Stimulated activated CD4-positive, alpha-beta T cell treated with anti-CD3 and anti-CD28 coated beads, Interleukin-2, amount 100 ng/mL, for 48 hours (primary cell): ENCODE measurements at regions not wholly inside any gene's neighbourhood (a gene's known extent, or its start where the extent isn't known, plus 50 kb on each side); places are given as distances from the start of the nearest gene placed in this dataset.

Experiments used
- DNase-seq, 2 donors: peaks; one replicate each; pipeline ENCODE4 v3.0.0-alpha.2; 2020

DNA sequence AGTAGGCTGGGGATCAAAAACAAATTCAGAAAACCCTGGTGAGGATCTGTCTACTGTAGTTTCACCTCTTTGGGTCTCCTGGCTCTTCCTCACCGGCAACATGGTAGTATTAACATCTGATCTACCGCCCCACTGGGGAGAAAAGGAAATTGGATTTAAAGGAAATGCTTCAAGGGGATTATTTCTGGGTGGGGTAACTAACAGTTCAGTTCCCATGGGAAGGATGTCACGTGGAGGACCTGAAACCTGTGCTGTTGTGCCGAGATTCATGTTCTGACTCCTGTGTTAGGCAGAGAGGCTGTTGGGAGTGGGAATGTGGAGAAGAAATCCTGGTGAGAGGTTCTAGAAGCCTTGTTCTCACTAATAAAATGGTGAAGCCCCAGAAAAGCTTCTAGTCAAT lies 254.4 kb downstream of the BCOR start:
- no peak for DNase-seq

DNA sequence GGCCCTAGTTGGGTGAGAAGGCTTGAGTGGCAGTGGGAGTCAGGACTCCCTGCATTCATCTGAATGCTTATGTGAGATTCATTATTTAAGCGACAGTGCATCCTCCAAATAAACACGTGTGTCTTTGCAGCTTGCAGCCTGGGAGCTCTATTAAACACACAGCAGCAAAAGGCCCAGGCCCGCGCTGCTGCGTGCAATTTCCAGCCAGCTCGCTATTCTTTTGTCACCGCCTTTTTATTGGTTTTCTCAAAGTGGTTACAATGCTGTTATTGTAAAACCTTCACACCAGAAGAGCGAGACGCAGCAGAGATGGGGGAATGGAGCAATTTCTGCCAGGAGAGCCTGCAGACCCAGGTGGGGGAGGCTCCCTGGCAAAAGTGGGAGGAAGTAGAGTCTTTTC lies 252.5 kb downstream of the BCOR start:
- no peak for DNase-seq

DNA sequence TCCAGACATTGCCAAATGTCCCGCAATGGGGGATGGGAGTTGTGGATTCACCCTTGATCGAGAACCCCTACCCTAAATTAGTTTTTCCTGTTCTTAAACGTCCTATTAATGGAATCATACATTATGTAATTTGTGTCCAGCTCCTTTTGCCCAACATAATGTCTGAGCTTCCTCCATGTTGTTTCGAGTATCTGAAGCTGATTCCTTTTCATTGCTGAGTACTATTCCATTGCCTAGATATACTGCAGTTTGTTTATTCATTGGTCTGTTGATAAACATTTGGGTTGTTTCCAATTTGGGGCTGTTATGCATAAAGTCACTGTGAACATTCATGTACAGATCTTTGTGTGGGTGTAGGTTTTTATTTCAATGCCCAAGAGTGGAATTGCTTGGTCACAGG lies 251.3 kb downstream of the BCOR start:
- no peak for DNase-seq

DNA sequence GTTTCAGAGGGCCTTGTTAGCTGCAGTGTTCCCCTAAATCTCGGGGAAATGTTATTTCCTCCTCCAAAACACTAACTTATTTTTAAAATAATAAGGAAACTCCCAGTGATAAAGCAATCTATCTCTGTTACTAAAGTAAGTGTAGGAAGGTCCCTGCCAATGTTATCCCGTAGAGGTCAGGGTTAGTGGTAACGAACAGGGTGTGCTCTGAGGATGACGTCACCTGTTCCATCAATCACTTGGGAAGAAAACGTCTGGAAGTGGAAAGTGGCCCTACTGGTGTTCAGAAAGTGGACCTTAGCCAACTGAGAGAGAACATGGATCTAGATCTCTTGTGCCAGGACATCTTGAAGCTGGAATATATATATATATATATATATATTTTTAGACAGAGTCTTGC lies 249.5 kb downstream of the BCOR start:
- DNase-seq, result no peak

DNA sequence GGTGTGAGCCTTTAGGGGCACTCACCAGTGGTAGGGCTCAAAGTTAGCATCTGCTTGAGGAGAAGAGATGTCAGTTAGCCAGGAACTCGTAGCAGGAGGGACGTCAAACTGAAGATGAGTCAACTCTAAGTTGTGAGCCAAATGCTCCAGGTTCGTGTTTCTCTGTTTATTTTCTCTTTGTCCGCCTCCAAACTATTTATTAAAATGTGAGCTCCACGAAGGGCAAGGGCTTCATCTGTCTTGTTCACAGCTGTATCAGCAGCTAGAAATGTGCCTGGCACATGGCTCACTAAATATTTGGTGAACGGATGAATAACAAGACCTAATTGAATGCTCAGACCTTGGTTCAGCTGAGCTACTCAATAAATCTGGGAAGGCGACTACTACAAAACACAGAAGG lies 248.9 kb downstream of the BCOR start:
- DNase-seq, result no peak

DNA sequence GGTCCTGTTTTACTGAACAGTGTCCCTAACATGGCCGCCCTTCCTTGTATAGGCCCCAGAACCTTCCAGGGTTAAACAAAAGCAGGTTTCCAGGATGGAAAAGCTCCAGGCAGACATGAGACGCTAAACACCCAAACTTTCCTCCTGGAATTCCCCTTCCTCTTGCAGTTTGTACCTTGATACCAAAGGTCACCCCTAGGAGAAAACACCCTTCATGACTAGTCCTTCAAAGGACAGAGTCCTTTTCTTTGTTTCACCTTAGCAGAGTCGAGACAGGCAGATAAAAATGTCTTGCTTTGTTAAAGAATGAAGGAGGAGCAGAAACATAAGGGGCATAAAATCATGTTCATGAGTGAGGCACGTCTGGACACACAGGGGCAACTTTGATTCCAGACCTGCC lies 247.5 kb downstream of the BCOR start:
- no peak for DNase-seq

DNA sequence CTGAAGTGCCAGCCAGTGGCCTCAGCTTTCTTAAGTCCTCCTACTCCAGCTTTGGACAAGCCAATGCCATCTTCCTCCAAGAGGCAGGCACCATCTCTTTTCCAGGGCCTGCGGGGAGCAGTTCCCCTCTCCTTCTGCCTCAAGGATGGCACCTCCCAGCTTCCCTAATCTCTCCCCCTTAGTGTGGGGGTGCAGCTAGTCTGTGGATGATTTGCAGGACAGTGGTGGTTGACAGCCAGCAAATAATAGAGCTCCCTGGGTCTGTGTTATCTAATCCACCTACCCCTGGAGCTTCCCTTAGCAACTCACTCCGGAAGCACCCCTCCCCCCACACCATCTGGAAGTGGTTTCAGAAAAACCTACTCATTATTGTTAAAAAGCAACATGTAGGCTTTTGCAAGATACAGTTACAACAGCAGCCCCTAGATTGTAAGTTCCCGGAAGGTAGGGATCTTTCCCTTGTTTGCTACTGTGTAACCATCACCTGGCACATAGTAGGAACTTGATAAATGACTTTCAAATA lies 247.1 kb downstream of the BCOR start:
- no peak for DNase-seq

DNA sequence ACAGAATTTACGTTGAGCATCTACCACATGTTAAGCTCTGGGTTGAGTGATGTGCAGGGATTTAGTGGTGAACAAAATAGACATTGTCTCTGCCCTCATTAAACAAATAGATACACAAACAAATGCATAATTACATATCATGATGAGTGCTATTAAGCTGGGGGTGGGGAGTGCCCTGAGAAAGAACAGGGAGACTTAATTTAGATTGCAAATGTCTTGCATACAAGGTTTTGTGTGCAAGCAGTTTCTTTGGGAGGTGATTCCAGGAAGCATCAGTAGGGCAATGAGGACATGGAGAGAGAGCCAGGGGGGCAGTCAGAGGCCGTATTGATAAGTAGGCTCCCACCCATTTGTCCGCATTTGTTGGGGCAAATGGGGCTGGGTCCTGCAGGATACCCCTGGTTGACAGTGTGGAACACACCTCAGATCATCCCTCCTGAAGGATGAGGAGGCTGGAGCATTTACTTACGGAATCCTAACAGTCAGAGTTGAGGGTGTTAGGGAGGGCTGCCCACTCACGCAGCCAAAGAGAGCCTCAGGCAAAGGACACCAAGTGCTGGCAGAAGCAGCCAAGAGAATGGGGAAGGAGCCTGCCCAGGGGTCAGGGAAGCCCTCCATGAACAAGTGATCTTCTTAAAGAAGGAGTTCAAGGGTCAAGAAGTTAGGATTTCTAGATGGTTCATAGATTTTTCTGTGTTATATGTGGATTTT lies 245.9 kb downstream of the BCOR start:
- no peak for DNase-seq

DNA sequence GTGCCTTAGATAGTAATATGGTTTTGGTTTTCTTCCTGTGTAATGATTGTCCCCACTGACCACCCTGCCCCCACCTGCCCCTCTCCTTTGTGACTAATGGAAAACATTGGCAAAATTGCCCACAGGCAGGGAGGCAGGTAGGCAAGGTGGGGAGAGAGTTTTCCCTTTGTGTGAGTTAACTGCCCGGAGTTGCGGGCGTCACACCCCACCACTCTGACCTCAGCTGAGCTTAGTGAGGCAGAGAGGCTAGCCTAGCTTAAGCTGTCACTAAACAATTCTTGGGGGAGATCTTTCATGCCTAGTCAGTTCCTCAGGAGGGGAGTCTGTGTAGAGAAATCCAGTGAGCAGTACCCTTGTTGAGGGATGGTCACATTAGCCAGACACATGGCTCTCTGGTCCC lies 245.3 kb downstream of the BCOR start:
- DNase-seq, result no peak

DNA sequence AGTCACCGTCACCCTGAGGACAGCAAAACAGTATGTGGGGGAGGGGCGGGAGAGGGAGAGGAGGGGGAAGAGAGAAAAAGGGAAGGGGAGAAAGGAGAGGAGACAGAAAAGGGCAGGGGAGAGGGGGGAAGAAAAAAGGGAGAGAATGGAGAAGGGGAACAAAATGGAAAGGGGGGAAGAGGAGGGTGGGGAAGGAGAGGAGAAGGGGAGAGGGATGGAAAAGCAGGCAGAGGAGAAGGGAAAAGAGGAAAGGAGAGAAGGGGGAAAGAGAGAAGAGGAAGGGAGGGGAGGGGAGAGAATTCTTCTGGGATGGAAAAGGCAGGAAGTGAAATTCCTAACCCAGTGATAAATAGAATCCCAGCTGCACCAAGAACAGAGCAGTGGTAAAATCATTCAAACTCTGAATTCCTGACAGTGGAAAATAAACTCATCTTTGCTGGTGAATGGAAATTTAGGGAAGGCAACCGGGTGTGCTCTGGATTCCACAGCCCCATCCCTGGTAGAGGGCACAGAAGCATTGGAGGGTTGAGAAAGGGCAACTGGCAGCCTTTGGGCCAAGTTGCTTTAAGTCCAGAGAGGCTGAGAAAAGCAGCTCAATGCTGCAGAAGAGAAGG lies 244.2 kb downstream of the BCOR start:
- no peak for DNase-seq

DNA sequence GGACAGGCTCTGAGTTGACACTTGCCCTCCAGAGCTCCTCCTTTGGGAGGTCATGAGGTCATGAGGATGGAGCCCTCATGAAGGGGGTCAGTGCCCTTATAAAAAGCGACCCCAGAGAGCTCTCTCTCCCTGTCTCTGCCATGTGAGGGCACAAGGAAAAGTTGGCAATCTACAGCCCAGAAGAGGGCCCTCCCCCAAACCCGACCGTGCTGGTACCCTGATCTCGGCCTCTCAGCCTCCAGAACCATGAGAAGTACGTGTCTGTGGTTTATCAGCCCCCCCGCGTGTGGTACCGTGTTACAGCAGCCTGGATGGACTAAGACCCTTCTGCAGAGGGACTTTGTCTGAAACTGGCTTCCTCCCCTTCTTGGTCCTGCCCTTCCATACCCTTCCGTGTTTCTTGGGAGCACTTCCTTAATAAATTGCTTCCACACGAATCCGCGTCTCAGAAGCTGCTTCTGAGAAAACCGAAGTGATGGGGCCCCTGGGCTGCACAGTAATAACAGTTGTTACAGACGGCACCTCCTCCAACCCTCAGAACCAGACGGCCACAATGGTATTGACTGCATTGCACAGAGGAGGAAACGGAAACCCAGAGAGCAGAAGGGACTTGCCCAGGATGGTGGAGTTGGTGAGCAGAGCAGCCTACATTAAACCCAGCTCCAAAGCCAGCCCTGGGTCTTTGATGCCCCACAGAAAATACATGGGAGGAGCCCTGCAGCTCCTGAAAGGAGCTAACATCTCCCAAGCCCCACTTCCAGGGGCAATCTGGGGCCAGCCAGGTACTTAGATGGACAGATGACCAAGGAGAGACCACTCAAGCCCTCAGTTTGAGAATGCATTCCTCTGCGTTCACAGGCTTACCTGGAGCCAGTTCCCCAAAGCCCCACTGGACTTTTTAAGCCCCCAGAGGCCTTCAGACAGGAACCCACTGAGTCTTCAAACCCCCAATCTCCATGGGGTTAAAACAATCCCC lies 242.7 kb downstream of the BCOR start:
- DNase-seq, result peak; percentile 54 to 61

DNA sequence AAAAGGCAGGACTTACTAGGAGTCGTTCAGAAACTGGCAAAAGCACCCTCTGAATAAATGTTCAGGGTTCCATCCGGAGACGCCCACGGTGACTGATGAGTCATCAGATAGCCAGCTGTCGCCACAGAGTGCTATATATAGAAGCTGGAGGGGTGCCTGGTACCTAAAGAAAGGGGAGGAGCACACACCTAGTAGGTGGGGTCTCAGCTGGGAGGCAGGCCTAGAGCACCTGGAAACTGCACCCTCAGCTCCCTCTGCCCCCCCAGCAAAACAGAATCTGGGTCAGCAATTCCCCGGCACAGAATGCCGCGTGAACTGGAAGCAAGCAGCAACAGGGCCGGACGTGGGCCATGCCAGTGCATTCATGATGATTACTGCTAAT lies 242.0 kb downstream of the BCOR start:
- DNase-seq, result peak; percentile 63 to 71

DNA sequence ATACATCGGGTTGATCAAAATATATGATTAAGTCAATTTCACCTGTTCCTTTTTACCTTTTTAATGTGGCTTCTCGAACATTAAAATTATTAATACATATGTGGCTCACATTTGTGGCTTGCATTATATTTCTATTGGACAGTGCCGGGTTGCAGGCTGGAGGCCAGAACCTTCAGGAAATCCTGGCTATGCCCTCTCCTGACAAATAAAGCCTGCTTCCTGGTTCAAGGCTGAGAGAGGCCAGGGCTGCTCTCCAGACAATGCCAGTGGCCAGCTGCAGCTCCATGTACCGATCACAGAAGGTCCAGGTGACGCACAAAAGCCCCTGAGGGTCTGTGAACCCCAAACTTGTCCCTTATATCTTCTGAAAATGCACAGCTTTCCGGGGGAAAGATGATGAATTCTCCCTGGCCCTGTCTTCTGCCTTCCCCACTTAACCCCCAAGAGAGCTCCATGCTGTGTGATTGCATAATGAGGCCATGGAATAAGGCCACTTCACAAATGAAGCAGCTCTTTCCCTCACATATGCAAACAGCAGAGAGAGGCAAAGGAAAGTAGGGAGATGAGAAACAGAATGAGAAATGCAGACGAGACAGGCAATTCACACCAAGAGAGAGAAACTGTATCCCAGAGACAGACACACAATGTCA lies 241.2 kb downstream of the BCOR start:
- no peak for DNase-seq

DNA sequence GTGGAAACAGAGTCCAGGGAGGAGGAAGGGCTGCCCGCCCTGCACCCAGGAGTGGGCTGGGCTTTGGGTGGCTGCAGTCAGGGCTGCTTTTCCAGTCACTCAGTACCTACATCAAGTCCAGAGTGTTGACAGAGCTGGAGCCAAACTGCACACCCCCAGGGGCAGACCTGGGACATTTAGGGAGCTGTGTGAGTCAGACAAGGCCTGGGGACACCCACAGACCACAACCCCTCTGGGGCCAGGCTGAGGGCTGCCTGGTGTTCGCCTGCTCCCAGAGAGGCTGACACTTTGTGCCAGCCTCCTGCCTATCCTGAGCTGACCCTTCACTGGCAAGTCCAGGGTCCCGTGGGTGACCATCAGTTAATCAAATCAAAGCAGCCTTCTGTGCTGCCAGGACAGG lies 240.0 kb downstream of the BCOR start:
- DNase-seq, result peak in 1 of 2 donors; percentile 26

DNA sequence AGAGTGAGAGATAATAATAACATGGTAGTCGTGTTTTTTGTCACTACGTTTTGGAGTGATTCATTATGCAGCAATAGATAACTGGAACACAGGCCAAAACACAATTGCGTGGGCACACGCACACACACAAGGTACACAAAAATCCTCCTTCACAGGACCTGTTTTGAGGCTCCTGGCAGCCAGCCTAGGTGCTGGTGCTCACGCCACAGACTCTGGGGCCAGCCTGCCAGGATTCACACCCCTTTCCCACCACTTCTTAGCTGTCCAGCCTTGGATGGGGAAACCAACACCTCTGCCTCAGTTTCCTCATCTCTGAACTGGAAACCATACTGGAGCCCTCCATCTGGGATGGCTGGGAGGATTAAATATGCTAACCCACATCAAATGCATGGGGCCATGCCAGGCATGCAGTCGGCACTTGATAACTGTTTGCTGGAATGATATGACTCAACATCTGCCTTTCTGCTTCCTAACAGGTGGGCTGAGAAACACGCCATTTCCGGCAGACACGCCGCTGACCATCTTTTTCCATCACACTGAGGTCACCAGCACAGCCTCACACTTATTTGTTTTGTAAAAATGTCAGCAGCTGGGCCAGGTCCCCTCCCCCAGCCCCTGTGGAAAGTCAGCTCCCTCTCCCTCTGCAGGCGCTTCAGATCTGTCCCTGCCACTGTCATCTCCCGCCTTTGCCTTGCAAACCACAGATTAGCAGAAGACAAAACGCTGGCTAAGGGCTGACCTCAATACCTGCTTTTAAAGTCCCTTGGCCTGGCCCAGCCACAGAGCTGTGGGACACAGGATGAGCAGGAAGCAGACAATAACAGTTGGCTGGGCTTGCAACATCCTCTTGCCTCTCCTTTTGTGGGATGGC lies 237.5 kb downstream of the BCOR start:
- DNase-seq, result peak; percentile 63 to 71

DNA sequence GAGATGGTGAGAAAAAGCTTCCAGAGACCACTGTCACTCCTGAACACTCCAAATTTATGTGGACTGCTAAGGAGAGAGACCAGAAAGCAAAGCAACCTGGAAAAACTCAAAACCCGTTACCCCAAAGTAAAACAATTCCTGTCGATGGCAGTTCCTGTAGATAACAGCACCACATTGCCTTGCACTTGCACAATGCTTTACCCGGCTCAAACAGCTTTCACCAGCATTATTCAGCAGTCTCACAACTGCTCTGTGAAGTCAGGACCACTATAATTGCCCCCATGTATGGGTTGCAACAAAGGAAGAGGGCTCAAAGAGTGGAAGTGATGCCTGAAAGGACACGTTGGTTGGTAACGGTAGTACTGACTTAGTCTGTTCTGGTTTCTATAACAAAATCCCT lies 234.8 kb downstream of the BCOR start:
- DNase-seq, result no peak

DNA sequence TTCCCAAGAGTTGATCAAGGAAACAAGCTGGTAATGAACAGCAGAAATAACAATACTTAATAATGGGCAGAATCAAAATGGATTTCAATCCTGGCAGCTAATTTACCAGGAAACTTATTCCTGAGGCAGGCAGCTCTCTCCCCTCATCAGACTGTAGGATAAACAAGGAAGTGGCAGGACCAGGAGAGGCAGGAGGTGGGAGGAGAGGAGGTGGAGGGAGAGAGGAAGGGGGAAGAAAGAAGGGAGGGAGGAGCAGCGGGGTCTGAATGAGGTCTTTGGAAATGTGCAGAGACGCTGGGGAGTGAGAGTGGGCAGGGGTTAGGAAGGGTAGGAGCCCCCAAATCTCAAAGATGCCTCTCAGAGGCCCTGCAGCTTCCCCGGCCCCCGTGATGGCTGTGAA lies 231.5 kb downstream of the BCOR start:
- no peak for DNase-seq

DNA sequence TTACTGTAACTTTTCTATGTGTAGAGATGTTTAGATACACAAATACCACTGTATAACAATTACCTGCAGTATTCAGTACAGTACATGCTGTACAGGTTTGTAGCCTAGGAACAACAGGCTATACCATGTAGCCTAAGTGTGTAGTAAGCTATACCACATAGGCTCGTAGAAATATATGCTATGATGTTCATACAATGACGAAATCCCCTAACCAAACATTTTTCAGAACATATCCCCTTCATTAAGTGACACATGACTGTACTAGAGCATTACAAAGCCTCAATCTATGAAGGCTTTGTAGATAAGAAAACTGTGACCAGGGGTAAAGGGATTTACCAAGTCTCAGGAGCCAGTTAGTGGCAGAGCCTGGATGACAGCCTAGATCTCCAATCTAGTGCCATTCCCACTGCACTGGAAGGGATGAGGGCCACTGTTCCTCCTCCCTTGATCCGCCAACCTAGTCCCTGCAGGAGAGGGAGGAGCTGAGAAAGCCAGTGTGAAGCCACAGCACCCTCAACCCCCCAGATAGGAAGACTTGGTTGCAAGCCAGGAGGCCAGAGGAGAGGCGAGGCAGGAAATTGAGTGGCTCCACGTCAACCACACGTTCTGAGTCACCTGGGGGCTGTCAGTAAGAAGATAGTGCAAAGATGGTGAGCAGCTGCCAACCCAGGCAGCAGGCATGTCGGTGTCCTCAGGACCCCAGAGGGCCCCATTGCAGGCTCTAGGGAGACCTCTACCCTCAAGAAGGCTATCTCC lies 227.7 kb downstream of the BCOR start:
- DNase-seq, result peak; percentile 45 to 59

DNA sequence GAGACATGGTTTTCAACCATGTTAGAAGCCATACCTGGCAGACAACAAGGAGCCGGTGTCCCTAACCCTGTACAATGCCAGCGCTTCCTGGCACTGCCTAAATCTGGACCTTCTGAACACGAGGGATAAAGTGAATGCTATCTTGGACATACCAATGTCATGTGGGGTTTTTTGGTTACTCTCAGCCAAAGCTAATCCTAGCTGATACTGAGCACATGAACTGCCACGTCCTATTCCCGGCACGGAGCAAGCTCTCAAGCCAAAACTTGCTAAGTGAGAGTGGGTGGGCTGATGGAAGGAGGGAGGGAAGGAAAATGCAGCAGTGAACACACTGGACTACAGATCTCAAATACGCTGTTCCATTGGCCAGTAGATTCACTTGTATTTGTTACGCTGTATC lies 226.1 kb downstream of the BCOR start:
- DNase-seq, result no peak

DNA sequence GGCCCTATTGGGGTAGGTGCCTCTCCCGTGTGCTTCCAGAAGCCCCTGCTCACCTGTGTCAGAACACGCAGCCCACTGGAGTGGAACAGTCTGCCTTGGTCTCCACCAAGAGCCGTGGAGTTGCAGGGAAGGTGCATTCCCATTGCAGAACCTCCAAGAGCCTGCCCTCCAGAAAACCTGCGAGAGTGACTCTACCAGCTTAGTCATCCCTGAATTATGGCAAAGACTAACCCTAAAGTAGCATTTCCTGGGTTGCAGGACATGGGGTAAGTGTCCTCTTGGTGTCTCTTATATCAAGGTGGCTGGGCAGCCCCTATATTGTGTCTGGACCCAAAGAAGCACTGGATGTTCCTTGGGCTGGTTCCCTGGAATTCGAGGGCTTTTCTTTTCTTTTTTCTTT lies 224.6 kb downstream of the BCOR start:
- DNase-seq, result no peak

DNA sequence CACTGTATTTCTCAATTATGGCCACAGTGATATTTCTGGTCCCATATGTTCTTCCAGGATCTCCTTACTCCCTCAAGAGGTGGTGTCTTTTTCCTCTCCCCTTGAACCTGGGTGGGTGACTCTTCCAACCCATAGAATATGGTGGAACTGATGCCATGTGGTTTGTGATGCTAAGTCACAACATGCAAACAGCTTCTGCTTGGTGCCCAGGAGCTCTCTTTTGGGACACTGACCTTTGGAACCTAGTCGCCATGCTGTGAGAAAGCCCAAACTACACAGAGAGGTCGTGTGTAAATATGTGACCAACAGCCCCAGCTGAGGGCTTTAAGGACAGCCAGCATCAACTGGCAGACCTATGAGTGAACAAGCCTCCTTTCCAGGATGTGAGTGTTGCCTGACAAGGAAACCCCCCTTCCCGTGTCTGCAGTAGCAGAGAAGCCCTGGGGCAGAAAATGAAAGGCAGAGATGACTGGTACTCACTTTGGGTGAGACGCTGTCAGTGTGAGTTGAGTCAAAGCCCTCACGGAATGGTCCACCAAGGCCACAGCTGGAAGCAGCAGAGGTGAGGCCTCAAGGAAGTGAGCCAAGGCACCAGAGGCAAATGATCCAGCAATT lies 223.4 kb downstream of the BCOR start:
- DNase-seq, result peak; percentile 52 to 62
